SJSA1 (cell line): ENCODE measurements at regions not wholly inside any gene's neighbourhood (a gene's known extent, or its start where the extent isn't known, plus 50 kb on each side); places are given as distances from the start of the nearest gene placed in this dataset.
"Not testable (repeated sequence)": the region's sequence is repeated elsewhere in the genome, so short reads cannot be mapped to it uniquely, and the experiment has no call there.

Experiments
- DNase-seq, 2 experiments: peaks; one replicate each; pipeline ENCODE4 v3.0.0-alpha.2; 2015 to 2020; ENCODE audit warnings: low spot score in 2 of 2, low read depth in 1 of 2
- H3K27ac ChIP-seq: fragments of 250-450 bp; sonication (Bioruptor Pico); 2 replicates; pipeline ENCODE4 v1.5.1; 2020; ENCODE audit warnings: mild to moderate bottlenecking, moderate library complexity
- H3K27me3 ChIP-seq: fragments of 250-450 bp; sonication (Bioruptor Pico); replicated peaks from 2 replicates; pipeline ENCODE4 v1.5.1; 2020; ENCODE audit warnings: mild to moderate bottlenecking, moderate library complexity
- H3K36me3 ChIP-seq: fragments of 250-450 bp; sonication (Bioruptor Pico); 2 replicates; pipeline ENCODE4 v1.5.1; 2020; ENCODE audit warnings: mild to moderate bottlenecking
- H3K4me1 ChIP-seq: fragments of 250-450 bp; sonication (Bioruptor Pico); replicated peaks from 2 replicates; pipeline ENCODE4 v1.6.1; 2021; ENCODE audit warnings: mild to moderate bottlenecking
- H3K4me3 ChIP-seq: fragments of 250-450 bp; sonication (Bioruptor Pico); 2 replicates; pipeline ENCODE4 v1.5.1; 2020; ENCODE audit warnings: mild to moderate bottlenecking
- H3K9me3 ChIP-seq: fragments of 250-450 bp; sonication (Bioruptor Pico); replicated peaks from 2 replicates; pipeline ENCODE4 v1.5.1; 2020; ENCODE audit warnings: mild to moderate bottlenecking

DNA sequence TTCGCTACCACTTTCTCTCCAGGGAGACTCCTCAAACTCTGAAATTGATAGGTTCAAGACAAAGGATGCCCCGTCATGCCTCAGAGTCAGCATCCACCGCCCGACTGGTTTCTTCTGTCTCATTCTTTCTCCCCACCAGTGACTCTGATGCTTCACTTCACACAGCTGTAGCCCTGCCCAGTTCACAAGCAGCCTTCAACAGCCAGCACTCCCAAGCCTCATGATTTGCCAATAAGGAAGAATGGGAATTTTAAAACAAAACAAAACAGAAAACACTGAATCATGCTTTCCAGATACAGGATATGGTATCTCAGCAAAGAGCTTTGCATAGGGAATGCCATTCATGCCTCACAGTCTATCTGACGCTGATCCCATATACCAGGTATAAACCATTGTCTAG lies 371.2 kb upstream of the RORB start:
- no peak overlapping the region for H3K4me3 ChIP-seq
- no peak for DNase-seq
- no peaks in the 10 kb centered on the region for H3K27me3 ChIP-seq
- H3K4me1 ChIP-seq = no peaks in the 10 kb centered on the region
- no peaks in the 10 kb centered on the region for H3K9me3 ChIP-seq
- H3K36me3 ChIP-seq = no peaks in the 10 kb centered on the region
- H3K27ac ChIP-seq = no peak overlapping the region

DNA sequence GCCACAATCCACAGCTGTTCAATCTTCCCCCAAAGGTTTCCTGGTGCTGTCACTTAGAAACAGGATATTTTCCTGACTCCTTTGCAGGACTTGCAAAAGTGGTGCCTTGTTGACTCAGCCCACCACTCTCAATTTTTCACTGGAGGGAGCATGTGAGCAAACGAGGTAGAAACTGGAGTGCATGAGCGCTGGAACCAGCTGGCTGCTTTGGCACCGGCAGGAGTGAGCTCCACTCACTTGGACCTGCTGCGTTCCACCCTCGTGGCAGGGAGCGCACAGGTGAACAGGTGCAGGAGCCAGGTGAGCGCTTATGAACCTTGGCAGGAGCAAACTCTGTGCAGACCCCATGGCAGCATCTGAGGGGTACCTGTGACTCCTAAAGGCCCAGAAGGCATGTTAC lies 364.1 kb upstream of the RORB start:
- H3K27me3 ChIP-seq = no peaks in the 10 kb centered on the region
- no peak overlapping the region for H3K4me3 ChIP-seq
- DNase-seq = no peak
- H3K9me3 ChIP-seq = no peaks in the 10 kb centered on the region
- H3K4me1 ChIP-seq = no peaks in the 10 kb centered on the region
- H3K27ac ChIP-seq = no peak overlapping the region
- no peaks in the 10 kb centered on the region for H3K36me3 ChIP-seq

DNA sequence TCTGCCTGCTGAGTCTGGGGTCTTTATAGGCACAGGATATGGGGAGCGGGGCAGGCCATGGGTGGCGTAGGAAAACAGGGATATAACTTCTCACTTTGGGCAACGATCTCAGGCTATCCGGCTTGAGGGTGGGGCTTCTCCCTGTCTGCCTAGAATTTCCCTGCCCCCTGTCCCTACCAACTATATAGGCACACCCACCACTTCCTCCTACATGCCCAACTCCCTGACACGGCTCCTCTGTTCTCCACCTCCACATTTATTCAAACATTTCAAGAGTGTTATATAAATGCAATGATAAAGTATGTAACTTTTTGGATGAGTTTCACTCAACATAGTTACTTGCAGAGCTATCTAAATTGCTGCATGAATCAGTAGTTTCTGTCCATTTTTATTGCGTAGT lies 363.2 kb upstream of the RORB start:
- no peak for DNase-seq
- no peaks in the 10 kb centered on the region for H3K9me3 ChIP-seq
- H3K36me3 ChIP-seq = no peaks in the 10 kb centered on the region
- H3K27me3 ChIP-seq = no peaks in the 10 kb centered on the region
- no peak overlapping the region for H3K4me3 ChIP-seq
- H3K27ac ChIP-seq = no peak overlapping the region
- H3K4me1 ChIP-seq = no peaks in the 10 kb centered on the region

DNA sequence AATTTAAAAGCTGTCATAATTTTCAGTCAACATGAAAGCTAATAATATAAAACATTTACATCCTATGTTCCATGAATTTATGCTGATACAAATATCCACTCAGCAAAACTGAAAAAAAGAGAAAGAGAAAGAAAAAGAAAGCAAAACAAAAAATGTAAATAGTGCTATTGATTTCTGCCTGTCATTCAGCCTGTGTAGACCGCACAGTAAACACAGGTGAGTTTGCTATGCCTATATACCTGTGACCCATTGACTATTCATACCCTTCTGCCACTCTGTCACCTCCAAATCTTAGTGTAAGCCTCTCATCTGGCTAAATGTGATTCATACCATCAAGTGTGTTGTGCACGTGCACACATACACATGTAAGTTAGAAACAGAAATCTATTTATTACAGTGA lies 359.0 kb upstream of the RORB start:
- Histone ChIP-seq H3K9me3 (no peaks in the 10 kb centered on the region), H3K4me3 (no peak overlapping the region), H3K27me3 (no peaks in the 10 kb centered on the region), H3K36me3 (no peaks in the 10 kb centered on the region), H3K27ac (no peak overlapping the region), H3K4me1 (no peaks in the 10 kb centered on the region)
- no peak for DNase-seq

DNA sequence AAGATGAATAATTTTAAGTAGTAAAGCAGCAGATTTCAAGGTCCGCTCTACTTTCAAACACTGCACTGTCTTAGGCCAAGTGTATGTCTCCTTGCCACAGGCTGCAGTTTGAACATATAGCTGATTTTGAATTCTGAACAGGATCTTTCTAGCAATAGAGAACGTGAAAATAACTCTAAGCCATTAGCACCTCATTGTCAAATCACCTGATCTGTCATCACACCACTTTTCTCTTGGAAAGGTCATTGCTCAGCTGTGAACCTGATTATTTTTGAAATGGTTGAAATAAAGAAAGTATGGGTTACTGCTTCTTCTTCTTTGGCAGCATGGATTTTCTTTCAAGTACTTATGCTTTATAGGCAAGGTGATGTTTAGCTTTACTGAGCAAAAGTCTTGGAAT lies 357.0 kb upstream of the RORB start:
- Histone ChIP-seq H3K36me3 (no peaks in the 10 kb centered on the region), H3K4me3 (no peak overlapping the region), H3K4me1 (no peaks in the 10 kb centered on the region), H3K27me3 (no peaks in the 10 kb centered on the region), H3K9me3 (no peaks in the 10 kb centered on the region), H3K27ac (no peak overlapping the region)
- DNase-seq = no peak

DNA sequence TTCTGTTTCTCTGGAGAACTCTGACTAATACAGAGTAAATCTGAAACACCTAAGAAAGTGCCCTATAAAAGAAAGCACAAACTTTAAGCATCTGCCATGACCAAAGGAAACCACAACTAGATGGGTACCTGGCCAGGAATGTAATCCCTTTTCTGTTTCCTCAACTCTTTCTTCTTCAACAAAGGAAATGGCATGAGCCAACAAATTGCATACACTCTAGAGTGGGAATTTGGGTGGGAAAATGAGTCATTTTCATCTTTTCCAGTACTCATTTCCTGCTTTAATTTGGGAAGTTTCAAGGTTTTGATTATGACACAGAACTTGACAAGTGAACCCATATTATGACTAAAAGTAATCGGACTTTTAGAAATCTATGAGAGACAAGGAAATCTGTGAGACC lies 349.2 kb upstream of the RORB start:
- Histone ChIP-seq H3K4me1 (no peaks in the 10 kb centered on the region), H3K4me3 (no peak overlapping the region), H3K27me3 (no peaks in the 10 kb centered on the region), H3K27ac (no peak overlapping the region), H3K36me3 (no peaks in the 10 kb centered on the region), H3K9me3 (no peaks in the 10 kb centered on the region)
- DNase-seq = no peak

DNA sequence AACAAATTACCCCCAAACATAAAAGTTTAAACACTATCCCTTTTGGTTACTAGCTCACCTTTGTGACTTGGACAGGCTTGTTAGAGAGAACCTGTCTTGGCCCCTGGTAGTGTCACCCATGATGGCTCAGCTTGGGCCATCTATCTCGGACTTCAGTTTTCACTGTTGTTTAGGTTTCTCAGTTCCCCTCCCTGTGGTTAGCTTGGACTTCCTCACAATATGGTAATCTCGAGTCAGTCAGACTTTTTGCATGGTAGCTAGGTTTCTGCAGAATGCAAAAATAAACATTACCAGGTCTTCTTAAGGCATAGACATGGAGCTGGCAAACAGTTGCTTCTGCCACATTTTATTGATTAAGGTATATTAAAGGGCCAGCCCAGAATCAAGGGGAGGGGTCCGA lies 324.3 kb upstream of the RORB start:
- no peaks in the 10 kb centered on the region for H3K9me3 ChIP-seq
- 0 out of 2 replicates have a peak, but pooled peaks cover 1% of the 10 kb centered on the region for H3K27me3 ChIP-seq
- no peaks in the 10 kb centered on the region for H3K36me3 ChIP-seq
- H3K27ac ChIP-seq = no peak overlapping the region
- H3K4me1 ChIP-seq = no peaks in the 10 kb centered on the region
- no peak for DNase-seq
- no peak overlapping the region for H3K4me3 ChIP-seq

DNA sequence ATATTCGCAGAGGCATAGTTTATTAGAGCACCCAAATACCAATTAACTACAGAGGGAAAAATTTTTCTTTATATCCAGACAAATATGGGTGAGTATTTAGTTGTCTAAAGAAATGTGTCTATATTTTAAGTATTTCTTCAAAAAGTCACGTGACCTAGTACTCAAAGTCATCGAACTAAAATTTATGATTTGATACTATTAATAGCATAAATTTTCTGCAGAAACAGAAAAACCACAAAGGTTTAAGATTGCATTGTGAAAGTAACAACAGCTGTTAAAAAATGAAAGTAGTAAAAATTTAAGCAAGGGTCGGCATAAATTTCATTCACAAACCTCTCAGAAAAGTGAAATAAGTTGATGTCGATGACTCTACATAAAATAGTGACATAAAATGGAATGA lies 323.9 kb upstream of the RORB start:
- H3K27ac ChIP-seq = no peak overlapping the region
- H3K4me1 ChIP-seq = no peaks in the 10 kb centered on the region
- no peaks in the 10 kb centered on the region for H3K36me3 ChIP-seq
- H3K9me3 ChIP-seq = no peaks in the 10 kb centered on the region
- DNase-seq = no peak
- 0 out of 2 replicates have a peak, but pooled peaks cover 3% of the 10 kb centered on the region for H3K27me3 ChIP-seq
- H3K4me3 ChIP-seq = no peak overlapping the region

DNA sequence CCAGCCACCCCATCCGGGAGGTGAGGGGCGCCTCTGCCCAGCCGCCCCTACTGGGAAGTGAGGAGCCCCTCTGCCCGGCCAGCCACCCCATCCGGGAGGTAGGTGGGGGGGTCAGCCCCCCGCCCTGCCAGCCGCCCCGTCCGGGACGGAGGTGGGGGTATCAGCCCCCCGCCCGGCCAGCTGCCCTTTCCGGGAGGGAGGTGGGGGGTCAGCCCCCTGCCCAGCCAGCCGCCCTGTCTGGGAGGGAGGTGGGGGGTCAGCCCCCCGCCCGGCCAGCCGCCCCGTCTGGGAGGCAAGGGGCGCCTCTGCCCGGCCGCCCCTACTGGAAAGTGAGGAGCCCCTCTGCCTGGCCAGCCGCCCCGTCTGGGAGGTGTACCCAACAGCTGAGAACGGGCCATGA lies 299.4 kb upstream of the RORB start:
- not testable (repeated sequence) for H3K27me3 ChIP-seq, DNase-seq, H3K36me3 ChIP-seq, H3K27ac ChIP-seq, H3K4me1 ChIP-seq, H3K4me3 ChIP-seq, H3K9me3 ChIP-seq

DNA sequence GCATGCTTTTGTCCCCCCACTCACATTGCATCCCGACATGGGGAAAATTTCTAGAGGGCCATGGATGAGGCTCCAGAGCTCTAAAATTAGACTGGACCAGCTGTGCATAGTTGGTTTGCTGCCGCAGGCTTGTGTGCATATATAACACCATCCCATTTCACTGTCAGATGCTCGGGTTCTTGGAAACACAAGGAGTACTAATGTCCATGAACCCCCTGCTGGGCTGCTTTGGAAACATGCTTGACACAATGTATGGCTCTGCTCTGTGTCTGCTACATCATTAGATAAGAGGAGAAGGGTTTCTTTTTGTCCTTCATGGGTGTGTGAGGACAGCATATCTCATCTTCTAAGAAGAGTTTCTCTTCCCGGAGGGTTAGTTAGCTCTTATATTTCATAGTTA lies 292.1 kb upstream of the RORB start:
- Histone ChIP-seq H3K27ac (no peak overlapping the region), H3K36me3 (no peaks in the 10 kb centered on the region), H3K4me1 (no peaks in the 10 kb centered on the region), H3K4me3 (no peak overlapping the region), H3K9me3 (no peaks in the 10 kb centered on the region), H3K27me3 (no peaks in the 10 kb centered on the region; the same call in 1 of the 2 replicates)
- DNase-seq = no peak

DNA sequence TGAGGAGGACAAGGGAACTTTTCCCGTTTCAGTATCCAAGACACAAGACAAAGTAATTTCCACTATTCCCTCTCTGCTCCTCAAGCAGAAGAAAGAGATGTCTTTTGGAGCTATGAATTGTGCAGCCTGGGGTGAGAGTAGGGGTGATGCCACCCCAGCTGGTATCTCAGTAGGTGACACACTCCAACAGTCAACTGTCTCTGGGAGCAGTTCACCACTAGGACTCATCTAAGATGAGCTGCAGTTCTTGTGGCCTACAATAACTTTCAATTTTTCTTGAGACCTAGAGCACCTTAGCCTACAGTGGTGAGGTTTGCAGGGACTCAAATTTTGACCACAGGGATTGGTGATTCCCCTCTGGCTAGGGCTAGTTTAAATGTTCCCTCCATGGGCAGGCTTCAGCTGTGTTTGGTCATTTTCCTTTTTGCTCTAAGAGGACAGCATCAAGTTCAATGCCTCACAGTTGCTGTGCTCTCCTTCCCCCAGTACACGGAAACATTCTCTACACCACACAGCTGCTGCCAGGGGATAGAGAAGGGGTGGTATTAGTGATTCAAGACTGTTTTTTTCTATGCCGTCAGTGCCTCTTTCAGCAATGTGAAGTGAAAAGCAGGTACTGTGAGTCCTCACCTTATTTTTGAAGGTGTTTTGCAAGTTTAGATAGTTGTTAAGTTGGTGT lies 278.6 kb upstream of the RORB start:
- H3K9me3 ChIP-seq = no peaks in the 10 kb centered on the region
- DNase-seq = no peak
- no peak overlapping the region for H3K4me3 ChIP-seq
- H3K27ac ChIP-seq = no peak overlapping the region
- no peaks in the 10 kb centered on the region for H3K4me1 ChIP-seq
- H3K36me3 ChIP-seq = no peaks in the 10 kb centered on the region
- no peaks in the 10 kb centered on the region for H3K27me3 ChIP-seq

DNA sequence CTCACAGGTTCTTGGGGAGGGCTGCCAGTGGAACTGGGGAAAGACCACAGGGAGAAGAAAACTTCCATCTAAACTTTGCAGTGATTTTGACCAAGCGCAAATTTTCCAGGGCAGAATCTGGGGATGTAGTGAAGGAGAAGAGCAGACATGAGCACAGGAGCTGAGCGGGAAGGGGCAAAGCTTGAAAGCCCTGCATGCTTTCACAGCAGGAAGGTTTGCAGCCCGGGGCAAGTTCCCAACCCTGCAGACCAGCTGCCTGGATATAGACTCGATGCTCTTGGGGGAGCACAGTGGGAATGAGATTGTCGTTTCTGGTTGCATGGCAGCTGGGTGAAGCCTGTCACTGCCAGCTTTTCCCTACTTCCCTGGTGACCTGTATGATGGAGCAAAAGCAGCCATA lies 276.8 kb upstream of the RORB start:
- Histone ChIP-seq H3K9me3 (no peaks in the 10 kb centered on the region), H3K4me1 (no peaks in the 10 kb centered on the region), H3K27me3 (no peaks in the 10 kb centered on the region), H3K36me3 (no peaks in the 10 kb centered on the region), H3K4me3 (no peak overlapping the region), H3K27ac (no peak overlapping the region)
- DNase-seq = no peak

DNA sequence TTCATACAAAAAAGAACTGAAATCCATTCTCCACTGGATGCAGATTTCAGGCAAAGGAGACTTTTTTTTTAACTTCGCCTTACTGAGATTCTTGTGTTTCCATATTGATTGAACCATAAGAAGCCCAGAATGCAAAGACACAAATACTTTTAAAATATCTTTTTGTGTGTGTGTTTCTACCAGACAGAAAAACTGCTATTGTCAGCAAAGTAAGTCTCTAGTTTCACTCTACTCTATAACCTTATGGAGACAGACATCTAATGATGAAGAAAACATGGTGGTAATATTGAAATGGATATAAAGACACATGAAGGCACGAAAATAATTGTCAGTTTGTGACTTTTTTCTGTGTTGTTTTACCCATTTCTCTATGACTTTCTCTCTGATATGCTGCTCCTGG lies 260.3 kb upstream of the RORB start:
- Histone ChIP-seq H3K4me1 (no peaks in the 10 kb centered on the region), H3K36me3 (no peaks in the 10 kb centered on the region), H3K9me3 (no peaks in the 10 kb centered on the region), H3K4me3 (no peak overlapping the region), H3K27me3 (no peaks in the 10 kb centered on the region), H3K27ac (no peak overlapping the region)
- DNase-seq = no peak

DNA sequence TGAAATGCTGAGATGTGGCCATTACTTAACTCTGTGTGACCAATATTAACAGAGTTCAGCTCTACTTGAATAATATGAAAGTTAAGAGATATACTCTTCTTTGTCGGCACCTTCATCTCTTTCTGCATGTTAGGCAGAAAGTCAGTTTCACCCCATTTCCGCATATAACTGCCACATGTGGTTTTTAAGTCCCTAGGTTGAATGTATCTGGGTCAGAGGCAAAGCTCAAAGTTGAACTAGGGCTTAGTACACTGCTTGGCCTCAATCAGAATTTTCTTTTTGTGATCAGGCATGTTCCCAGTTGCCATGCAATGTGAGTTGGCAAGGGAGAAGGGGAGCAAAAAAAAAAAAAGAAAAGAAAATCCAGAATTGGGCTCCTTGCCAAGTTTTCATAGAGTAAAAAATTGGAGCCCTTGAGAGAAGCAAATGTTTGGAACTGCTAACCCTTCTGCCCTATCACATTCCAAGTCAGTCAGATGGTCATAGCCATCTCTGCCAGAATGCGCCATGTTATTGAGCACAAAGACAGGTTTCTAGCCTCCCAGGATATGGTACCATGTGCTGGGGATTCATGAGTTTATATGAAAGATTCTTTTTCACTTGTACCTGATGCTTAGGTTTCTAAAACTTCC lies 251.2 kb upstream of the RORB start:
- H3K36me3 ChIP-seq = no peaks in the 10 kb centered on the region
- H3K27me3 ChIP-seq = no peaks in the 10 kb centered on the region
- no peaks in the 10 kb centered on the region for H3K4me1 ChIP-seq
- H3K27ac ChIP-seq = no peak overlapping the region
- H3K4me3 ChIP-seq = no peak overlapping the region
- DNase-seq = no peak
- no peaks in the 10 kb centered on the region for H3K9me3 ChIP-seq

DNA sequence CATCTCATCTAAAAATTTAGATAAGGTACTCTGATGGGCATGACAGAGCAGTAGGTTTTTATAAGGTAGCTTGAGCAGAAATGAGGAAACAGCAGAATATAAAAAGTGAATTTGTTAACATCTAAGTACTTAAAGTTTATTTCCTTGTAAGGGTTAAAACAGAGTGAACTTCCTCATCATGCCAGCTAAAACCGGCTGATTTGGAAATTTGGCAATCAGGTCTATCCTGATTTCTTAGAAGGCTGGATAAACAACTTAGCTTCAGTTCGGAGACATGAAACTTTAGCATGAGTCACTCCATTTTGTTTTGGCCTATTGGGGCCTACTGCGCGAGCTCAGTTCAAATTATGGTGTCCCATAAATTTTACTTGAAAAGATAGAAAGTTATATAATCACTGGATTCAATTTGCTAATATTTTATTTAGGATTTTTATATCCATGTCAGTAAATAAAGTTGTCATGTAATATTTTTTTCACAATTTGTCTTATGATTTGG lies 241.6 kb upstream of the RORB start:
- no peaks in the 10 kb centered on the region for H3K27me3 ChIP-seq
- no peaks in the 10 kb centered on the region for H3K9me3 ChIP-seq
- H3K36me3 ChIP-seq = no peaks in the 10 kb centered on the region
- H3K4me3 ChIP-seq = no peak overlapping the region
- H3K4me1 ChIP-seq = no peaks in the 10 kb centered on the region
- no peak overlapping the region for H3K27ac ChIP-seq
- DNase-seq = no peak
